HG02852 (cell line): ENCODE measurements at regions not wholly inside any gene's neighbourhood (a gene's known extent, or its start where the extent isn't known, plus 50 kb on each side); places are given as distances from the start of the nearest gene placed in this dataset.
"Not testable (repeated sequence)": the region's sequence is repeated elsewhere in the genome, so short reads cannot be mapped to it uniquely, and the experiment has no call there.

Source experiments
- ATAC-seq: cut with Tn5 transposase; IDR thresholded peaks from one replicate; pipeline ENCODE4 v1.9.1; 2021; ENCODE audit warnings: mild to moderate bottlenecking, moderate library complexity; ENCODE audit not compliant: unreplicated experiment

- no peak for ATAC-seq
These were observed 203.9 kb downstream of the NUFIP1 start for GRCh38 chr13:44785401-44785800.

- ATAC-seq, result no peak
These were observed 204.6 kb downstream of the NUFIP1 start for GRCh38 chr13:44784708-44785080.

- ATAC-seq, result no peak
These were observed 205.1 kb downstream of the NUFIP1 start for GRCh38 chr13:44783994-44784707.

- no peak for ATAC-seq
These were observed 204.6 kb upstream of the TSC22D1 start for GRCh38 chr13:44780591-44781280.

- ATAC-seq, result no peak
These were observed 202.8 kb upstream of the TSC22D1 start for GRCh38 chr13:44778761-44779484.

GRCh38 chr13:44775290-44775689 is 199.2 kb upstream of the TSC22D1 start:
- not testable (repeated sequence) for ATAC-seq

GRCh38 chr13:44770951-44771350 is 194.8 kb upstream of the TSC22D1 start:
- no peak for ATAC-seq

GRCh38 chr13:44769686-44770085 is 193.6 kb upstream of the TSC22D1 start:
- ATAC-seq, result no peak

- no peak for ATAC-seq
These were observed 192.8 kb upstream of the TSC22D1 start for GRCh38 chr13:44768775-44769581.

GRCh38 chr13:44768239-44768638 is 192.1 kb upstream of the TSC22D1 start:
- ATAC-seq, result peak; percentile 63

GRCh38 chr13:44765001-44765471 is 188.9 kb upstream of the TSC22D1 start:
- ATAC-seq, result no peak

- ATAC-seq, result no peak
These were observed 188.2 kb upstream of the TSC22D1 start for GRCh38 chr13:44764302-44764692.

GRCh38 chr13:44763615-44764301 is 187.6 kb upstream of the TSC22D1 start:
- ATAC-seq, result no peak

GRCh38 chr13:44762911-44763310 is 186.8 kb upstream of the TSC22D1 start:
- no peak for ATAC-seq

GRCh38 chr13:44760434-44760833 is 184.3 kb upstream of the TSC22D1 start:
- no peak for ATAC-seq

- no peak for ATAC-seq
These were observed 183.5 kb upstream of the TSC22D1 start for GRCh38 chr13:44759384-44760360.

- ATAC-seq, result no peak
These were observed 182.7 kb upstream of the TSC22D1 start for GRCh38 chr13:44758630-44759383.

- ATAC-seq, result no peak
These were observed 181.5 kb upstream of the TSC22D1 start for GRCh38 chr13:44757671-44758070.
